GM15510 (cell line): ENCODE measurements at regions not wholly inside any gene's neighbourhood (a gene's known extent, or its start where the extent isn't known, plus 50 kb on each side); places are given as distances from the start of the nearest gene placed in this dataset.

Experiments
- POLR2A ChIP-seq: IDR thresholded peaks from 3 replicates; pipeline ENCODE4 v1.6.1; 2011; ENCODE audit warnings: borderline replicate concordance; ENCODE audit not compliant: insufficient read length; ENCODE audit errors: extremely low read depth

GRCh38 chr19:28456252-28456651 lies 756.7 kb downstream of the UQCRFS1 start:
- TF ChIP-seq POLR2A, result no peak

DNA sequence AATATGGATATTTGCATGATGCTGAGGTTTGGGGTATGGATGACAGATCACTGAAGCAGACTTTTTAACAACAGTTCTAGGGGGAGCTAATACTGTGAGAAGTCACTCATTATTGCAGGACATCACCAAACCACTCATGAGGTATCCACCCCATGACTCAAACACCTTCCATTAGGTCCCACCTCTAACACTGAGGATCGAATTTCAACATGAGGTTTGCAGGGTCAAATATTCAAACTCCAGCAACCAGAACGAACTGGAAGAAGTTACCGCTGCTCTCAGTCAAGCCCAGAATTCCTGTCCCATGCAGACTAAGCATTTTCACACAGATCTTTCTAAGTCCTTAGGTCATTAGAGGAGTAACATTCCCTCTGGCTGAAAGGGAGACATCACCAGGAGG lies 758.9 kb downstream of the UQCRFS1 start:
- TF ChIP-seq POLR2A, result no peak

DNA sequence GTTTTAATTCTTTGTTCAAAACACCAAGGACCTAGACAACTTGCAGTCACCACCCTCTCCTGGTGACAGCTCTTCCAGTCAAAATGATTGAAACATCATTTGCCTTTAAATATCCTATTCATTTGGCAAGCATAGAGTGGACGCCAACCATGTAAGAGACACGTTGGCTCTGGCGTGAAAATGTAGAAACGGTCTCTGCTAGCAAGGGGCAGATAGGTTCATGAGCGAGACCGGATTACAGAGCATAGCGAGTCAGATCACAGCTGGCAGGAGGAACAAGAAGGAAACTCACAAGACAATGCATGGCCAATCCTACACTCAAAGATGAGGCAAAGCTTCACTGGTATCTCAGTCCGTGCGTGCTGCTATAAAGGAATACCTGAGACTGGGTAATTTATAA lies 759.5 kb downstream of the UQCRFS1 start:
- no peak for TF ChIP-seq POLR2A

GRCh38 chr19:28449803-28450202 lies 763.1 kb downstream of the UQCRFS1 start:
- TF ChIP-seq POLR2A, result no peak

GRCh38 chr19:28446511-28446910 lies 766.4 kb downstream of the UQCRFS1 start:
- TF ChIP-seq POLR2A, result no peak

DNA sequence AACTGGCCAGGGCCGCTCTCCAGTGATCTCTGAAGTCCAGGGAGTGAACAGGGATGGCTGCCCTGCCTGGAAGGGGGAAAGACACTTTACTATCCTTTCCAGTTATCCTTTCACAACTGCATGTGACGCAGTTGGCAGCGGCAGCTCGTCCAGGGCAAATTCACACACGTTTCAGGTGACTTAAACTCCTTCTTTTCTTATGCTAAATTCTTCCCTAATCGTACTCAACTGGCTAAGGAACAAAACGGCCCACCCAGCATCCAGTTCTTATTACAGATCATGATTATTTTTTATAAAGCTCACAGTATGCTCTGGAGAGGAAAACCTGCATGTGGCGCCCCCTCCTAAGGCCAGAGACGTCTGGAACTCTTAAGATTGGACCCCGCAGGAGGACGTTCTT lies 767.1 kb downstream of the UQCRFS1 start:
- no peak for TF ChIP-seq POLR2A

DNA sequence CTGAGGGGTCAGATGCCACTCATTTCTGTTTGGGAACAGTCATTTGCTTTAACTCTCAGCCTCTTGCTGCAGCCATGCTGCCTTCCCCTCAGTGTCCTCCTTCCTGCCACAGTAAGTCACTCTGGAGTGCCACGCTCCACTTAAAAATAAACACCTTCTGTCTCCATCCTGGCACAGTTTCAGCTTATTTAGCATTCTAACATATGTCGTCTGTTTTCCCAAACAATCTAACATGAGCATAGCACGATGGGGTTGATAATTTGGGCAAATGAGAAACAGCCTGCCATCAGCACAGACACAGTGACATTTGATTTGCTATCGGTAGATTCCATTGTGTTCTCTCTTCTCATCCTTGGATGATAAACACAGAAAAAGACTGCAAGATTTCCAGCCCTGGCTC lies 768.6 kb downstream of the UQCRFS1 start:
- no peak for TF ChIP-seq POLR2A

GRCh38 chr19:28443361-28443760 lies 769.6 kb downstream of the UQCRFS1 start:
- TF ChIP-seq POLR2A, result no peak

- TF ChIP-seq POLR2A, result no peak
Observed at GRCh38 chr19:28437390-28438346, 775.3 kb downstream of the UQCRFS1 start.

GRCh38 chr19:28436320-28436719 lies 776.6 kb downstream of the UQCRFS1 start:
- TF ChIP-seq POLR2A, result no peak

DNA sequence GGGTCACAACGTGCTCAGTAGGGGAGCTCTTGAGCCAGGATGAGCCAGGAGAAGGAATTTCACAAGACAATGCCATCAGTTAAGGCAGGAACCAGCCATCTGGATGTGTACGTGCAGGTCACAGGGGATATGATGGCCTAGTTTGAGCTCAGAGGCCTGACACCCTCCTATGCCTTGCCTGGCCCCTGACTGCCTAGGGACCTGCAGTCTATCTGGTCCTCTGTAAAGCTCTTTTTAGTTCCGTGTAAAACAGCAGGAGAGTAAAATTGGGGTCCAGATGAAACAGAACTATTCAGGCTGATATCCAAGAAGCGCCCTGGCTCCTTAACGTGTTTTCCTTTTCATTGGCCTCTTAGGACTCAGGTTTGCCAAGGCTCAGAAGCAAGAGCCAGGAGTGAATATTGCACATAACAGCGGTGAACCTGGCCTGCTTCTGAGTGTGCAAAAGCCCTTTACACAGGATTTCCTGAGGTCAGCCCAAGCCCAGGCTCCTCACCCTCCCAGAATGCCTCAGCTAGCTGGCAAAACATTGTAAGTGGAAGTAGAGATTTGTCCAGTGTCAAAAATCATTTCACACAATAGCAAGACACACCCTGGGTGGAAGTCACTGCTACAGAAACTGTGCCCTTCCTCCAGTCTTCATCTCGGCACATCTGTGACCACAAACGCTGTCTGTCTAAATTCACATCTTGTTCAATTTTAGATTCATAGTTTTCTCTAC lies 777.2 kb downstream of the UQCRFS1 start:
- no peak for TF ChIP-seq POLR2A

DNA sequence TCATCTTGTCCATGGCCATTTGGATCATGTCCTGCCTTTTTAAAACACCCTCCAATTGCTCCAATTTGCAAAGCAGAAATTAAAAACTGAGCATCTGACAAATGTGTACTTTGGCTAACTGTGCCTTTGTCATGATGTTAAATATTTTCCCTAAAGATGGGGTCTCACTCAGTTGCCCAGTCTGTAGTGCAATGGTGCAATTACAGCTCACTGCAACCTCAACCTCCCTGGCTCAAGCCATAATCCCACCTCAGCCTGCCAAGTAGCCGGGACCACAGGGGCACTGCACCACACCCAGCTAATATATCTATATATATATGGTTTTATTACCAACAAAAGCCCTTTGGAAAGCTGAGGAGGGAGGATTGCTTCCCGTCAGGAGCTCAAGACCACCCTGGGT lies 782.7 kb downstream of the UQCRFS1 start:
- TF ChIP-seq POLR2A, result no peak

DNA sequence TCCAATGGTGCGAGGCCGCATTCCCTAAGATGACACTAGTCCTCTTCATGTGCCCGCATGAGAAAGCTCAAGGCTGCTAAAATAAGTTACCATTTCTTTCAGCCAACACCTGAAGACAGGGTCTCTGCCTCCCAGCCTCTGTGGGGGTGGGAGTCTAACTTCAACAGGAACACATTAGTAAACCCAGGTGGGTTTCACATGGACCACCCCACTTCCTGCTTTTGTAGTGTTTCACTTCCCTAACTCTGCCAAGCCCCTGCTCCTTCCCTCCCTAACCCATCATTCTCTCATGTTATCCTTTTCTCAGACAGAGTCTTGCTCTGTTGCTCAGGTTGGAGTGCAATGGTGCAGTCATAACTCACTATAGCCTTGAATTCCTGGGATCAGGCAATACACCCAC lies 783.6 kb downstream of the UQCRFS1 start:
- TF ChIP-seq POLR2A, result no peak

DNA sequence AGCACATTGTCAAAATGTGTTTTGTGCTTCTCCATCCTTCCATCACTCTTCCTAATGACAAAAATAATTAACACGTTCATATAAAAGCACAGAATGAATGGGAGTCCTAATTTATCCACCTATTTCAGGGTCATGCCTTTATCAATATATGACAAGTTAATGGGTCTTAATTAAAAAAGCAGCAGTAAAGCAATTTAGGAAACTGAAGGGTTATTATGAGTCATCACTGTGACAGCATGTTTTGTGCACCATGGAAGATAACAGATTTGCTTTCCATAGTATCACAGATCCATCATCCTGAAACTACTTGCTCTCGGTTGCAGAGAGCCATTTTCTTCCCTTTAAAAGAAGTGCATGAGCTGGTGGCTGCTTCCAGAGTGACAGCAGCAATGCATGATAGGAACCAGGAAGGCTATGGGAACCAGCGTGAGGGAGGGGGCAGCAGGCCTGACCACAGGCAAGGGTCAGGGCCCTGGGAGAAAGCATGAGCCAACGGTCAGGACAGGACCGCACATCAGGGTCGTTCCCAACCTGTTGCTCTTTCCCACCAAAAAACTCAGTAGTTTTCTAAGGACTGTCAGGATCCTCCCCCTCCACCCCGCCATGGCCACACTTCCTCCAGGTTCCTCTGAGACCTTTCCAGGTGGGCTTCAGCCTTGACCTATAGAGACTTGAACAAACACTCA lies 784.1 kb downstream of the UQCRFS1 start:
- TF ChIP-seq POLR2A, result no peak
